Peyer's patch (tissue), 4 donors: ENCODE measurements at regions not wholly inside any gene's neighbourhood (a gene's known extent, or its start where the extent isn't known, plus 50 kb on each side); places are given as distances from the start of the nearest gene placed in this dataset.

Experiments used
- POLR2A ChIP-seq, 2 donors: fragments of 450-650 bp; IDR thresholded peaks; one replicate each; pipeline ENCODE4 v1.5.1; 2017; ENCODE audit warnings: antibody characterized with exemption in 2 of 2, mild to moderate bottlenecking in 2 of 2, moderate library complexity in 2 of 2
- TF ChIP-seq, protein P1 (sequence below), 6 experiments: fragments of 450-650 bp in 4 of 6; fragments of 200-600 bp in 2 of 6; sonication (generic) in 1 of 6; IDR thresholded peaks; one replicate each; pipeline ENCODE4 v1.5.1; 2017 to 2019; ENCODE audit warnings: antibody characterized with exemption in 6 of 6, mild to moderate bottlenecking in 3 of 6, moderate library complexity in 1 of 6

GRCh38 chr7:17239046-17239445 lies 59.4 kb upstream of the AHR start:
- TF ChIP-seq, protein P1, sequence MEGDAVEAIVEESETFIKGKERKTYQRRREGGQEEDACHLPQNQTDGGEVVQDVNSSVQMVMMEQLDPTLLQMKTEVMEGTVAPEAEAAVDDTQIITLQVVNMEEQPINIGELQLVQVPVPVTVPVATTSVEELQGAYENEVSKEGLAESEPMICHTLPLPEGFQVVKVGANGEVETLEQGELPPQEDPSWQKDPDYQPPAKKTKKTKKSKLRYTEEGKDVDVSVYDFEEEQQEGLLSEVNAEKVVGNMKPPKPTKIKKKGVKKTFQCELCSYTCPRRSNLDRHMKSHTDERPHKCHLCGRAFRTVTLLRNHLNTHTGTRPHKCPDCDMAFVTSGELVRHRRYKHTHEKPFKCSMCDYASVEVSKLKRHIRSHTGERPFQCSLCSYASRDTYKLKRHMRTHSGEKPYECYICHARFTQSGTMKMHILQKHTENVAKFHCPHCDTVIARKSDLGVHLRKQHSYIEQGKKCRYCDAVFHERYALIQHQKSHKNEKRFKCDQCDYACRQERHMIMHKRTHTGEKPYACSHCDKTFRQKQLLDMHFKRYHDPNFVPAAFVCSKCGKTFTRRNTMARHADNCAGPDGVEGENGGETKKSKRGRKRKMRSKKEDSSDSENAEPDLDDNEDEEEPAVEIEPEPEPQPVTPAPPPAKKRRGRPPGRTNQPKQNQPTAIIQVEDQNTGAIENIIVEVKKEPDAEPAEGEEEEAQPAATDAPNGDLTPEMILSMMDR (IDR thresholded peaks at IDR 0.05): no peak
- TF ChIP-seq POLR2A (IDR thresholded peaks at IDR 0.05): no peak
